ENCODE measurements at regions not wholly inside any gene's neighbourhood (a gene's known extent, or its start where the extent isn't known, plus 50 kb on each side); places are given as distances from the start of the nearest gene placed in this dataset.

DNA sequence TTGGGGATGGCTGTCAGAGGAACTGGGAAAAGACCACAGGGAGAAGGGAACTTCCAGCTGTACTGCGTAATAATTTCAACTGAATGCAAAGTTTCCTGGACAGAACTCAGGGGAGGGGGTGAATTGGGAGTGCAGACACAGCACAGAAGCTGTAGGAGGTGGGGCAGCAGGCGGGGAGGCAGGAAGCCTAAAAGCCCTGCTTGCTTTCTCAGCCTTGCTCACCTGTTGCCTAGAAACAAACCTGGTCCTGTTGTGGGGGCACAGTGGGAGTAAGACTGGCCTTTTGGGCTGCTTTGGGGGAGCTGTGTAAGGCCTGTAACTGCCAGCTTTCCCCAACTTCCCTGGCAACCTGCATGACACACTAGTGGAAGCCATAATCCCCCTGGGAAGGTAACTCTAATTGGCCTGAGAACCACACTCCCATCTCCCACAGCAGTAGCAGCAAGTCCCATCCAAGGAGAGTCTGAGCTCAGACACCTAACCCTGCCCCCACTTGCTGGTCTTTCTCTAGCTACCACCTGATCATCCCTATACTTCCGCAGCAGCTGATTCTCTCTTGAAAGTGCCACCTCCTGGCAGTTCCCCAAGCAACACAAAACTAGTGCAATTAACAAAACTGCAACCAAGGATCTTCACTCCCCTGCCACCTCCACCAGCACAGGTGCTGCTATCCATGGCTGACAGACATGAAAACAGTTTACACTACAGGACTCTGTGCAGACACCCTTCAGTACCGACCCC is 1239.3 kb downstream of the SORCS1 start:
- TF ChIP-seq, protein P1, sequence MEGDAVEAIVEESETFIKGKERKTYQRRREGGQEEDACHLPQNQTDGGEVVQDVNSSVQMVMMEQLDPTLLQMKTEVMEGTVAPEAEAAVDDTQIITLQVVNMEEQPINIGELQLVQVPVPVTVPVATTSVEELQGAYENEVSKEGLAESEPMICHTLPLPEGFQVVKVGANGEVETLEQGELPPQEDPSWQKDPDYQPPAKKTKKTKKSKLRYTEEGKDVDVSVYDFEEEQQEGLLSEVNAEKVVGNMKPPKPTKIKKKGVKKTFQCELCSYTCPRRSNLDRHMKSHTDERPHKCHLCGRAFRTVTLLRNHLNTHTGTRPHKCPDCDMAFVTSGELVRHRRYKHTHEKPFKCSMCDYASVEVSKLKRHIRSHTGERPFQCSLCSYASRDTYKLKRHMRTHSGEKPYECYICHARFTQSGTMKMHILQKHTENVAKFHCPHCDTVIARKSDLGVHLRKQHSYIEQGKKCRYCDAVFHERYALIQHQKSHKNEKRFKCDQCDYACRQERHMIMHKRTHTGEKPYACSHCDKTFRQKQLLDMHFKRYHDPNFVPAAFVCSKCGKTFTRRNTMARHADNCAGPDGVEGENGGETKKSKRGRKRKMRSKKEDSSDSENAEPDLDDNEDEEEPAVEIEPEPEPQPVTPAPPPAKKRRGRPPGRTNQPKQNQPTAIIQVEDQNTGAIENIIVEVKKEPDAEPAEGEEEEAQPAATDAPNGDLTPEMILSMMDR (optimal IDR thresholded peaks at IDR 0.05 in 1 of 3, IDR thresholded peaks at IDR 0.05 in 1 of 3, conservative IDR thresholded peaks at IDR 0.05 in 1 of 3; ENCODE audit: extremely low read depth in 1 of 3, insufficient read depth in 2 of 3, low read length in 3 of 3) = no peak
- no peak for TF ChIP-seq EZH2 (IDR thresholded peaks at IDR 0.05; ENCODE audit: low read length)

Measured in keratinocyte (primary cell).